HG03175 (cell line): ENCODE measurements at regions not wholly inside any gene's neighbourhood (a gene's known extent, or its start where the extent isn't known, plus 50 kb on each side); places are given as distances from the start of the nearest gene placed in this dataset.

Experiments
- ATAC-seq: cut with Tn5 transposase; IDR thresholded peaks from one replicate; pipeline ENCODE4 v1.9.1; 2021; ENCODE audit warnings: mild to moderate bottlenecking, moderate library complexity; ENCODE audit not compliant: unreplicated experiment

DNA sequence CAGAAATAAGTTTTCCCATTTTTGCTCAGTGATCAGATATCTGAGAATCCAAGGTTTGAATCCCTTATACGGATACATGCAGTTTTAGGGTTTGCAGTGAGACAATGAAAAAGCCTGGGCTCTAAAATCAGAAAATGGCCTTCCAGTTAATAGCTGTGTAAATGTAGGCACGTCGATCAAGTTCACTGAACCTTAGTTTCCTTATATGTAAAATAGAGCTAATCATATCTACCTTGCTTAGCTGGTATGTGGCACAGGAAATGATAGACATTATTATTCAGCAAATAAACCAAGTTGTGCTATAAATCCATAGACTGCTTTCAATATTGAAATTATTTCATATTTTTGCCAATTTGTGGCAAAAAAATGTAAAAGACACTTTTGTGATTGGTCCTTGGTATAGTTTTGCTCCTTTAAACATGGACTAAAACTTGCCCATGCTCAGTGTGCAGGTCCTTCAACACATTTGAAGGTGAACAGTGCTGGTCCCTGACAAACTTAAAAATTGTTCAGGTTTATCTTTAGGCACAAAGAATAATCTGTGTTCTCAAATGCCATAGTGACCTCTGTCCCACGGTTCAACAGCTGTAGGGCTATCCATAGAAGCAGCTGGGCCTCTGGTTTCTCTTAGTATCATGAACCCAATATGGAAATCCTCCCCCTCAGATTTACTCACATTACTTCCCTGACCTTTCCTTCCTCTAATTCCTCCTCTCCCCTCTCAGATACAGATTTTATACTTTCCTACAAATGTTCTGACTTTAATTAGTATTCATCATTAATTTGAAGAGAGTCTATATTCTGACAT lies 51.0 kb downstream of the CCDC54 start:
- ATAC-seq = no peak

DNA sequence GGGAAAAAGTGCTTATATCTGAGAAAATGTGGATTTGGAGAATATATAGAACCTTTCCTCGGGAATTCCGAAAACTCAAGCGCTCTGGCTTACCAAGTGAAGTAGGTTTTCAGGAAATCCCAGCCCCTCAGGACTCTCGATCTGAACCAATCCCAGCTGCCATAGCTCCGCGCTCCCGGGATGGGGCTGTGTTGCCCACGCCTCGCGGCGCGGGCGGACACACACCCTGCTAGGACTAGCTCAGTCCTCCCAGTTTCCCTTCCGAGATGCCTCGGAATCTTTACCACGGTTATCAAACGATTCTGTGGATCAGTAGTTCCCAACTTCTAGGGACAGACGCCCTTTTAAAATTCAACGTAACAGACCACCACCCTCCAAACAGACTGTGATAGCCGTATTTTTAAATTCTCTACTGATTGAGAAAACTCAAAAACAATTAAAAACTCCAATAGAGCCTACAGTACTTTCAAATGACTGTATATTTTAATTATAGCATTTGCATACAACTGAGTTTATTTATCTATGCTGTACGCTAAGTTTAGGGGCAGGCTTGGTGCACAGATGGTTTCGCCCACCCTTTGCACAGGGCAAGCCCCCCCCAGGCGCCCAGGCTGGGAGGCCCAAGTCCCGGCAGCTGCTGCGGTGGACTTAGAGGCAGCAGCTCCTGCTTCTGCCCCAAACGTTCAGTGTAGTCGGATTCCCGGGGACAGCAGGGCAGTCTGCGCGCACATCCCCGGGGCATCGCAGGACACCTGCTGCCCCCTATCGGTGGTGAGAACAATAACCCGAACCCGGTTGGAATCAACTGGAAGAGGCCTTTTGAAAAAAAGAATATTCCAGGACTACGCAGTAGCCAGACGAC lies 52.3 kb downstream of the CCDC54 start:
- peak; percentile 56 for ATAC-seq

DNA sequence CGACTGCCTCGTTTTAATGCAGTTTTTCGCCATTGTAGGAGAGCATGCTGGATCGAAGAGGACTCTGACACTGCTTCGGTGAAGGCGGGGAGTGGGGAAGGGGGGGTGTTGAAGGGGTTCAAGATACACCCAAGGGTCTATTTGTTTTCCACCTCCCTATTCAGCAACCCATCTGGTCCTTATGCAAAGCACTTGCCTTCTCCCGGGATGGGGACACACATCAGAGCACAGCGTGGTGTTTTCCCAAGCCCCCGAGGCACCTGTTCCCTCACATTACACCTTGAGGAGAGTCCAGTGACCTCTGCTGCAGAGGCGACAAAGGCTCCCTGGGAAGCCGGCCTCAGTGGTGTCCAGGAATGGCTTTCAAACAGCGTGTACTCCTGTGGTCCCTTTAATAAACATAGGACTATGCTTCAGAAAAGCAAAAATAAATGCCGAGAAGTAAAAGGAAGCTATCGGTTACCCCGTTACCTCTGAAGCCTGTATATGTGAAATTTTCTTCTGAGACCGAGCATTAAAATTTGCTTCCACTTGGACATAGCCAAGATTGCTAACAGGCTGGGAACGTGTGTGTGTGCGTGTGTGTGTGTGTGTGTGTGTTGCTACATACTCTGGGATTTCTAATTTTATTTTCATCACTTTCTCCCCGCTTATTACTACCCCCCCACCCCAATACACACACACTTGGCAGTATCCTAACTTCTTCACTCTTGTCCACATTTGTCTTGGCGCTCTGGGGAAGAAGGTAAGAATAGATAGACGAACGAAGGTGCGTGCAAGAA lies 53.2 kb downstream of the CCDC54 start:
- peak; percentile 1 for ATAC-seq

DNA sequence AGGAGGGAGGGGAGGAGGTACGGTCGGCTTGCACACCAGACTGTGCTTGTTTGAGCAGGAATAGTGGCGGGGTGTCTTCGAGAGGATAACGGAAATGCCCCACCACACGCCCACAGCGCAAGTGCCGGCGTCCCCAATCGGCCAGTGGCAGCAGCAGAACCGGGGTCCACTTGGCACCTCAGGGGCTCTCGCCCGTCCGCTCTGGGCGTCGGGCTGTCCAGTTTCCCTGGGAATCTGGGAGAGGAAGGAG lies 53.7 kb downstream of the CCDC54 start:
- peak; percentile 28 for ATAC-seq

DNA sequence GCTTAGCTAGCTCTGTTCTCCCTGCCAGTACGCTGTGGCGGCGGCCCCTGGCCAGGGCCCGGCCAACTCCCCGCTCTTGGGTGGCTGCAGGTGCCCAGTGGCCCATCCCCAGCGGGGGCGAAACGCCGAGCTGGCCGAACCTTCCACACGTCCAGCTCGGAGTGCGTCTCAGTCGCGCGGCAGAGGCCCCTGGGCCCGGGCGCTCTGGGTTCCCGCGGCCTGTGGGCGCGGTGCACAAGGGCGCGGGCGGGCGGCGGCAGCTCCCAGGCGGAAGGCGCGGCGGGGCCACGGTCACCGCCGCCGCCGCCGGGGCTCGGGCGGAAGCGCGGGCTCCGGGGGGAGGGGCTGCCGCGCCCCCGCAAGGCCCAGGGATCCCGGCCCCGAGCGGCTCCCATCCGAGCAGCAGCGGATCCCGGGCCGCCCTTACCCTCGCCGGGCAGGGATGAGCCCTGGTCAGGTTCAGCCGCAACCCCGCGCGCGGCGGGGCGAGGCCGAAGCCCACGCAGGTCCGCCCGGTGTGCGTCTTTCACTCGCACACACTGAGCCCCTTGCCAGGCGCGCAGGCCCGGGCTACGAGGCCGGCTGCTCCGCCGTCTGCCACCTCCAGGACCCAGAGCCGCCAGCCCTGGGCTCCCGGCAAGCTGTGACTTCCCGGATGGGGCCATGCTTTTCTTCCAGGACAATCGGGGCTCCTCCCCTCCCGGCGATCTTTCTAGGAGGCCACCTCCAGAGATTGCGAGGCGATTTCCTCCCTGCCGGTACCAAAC lies 54.2 kb downstream of the CCDC54 start:
- peak; percentile 49 for ATAC-seq

DNA sequence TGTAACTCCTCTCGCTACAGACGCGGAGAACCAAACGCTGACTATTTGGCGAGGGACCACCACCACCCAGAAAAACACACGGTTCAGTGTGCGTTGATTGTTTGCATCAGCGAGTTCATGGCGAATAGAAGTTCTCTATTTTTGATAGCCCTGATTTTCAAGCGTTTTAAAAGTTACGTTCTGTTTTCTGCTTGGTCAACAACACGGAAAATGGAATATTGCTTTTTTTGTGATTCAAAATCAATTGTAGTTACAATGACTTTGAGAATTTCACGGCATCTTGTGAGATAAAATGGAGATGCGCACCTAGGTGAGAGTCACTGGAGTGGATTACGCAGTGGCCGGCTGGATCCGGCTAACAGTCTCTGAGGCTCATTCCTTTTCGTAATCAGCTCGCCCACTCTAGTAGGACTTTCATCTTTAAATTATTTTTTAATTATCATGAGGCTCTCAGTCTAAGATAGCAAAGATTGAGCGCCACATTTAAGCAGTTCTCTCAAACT lies 54.8 kb downstream of the CCDC54 start:
- no peak for ATAC-seq

DNA sequence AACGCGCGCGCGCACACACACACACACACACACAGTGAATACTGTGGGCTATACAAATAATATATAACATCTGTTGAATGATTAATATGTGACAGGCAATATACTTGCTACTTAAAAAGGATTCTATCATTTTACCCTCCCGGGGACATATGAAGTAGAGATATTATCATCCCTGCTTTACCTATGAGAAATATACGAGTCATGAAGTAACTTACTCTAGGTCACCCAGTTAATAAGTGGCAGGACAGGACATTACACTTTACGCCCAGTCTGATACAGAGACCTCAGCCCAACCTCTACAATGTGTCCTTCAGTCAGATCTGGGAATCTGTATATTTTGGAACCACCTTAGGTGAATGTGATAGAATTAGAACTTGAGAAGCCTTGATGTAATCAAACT lies 55.4 kb downstream of the CCDC54 start:
- ATAC-seq = no peak

DNA sequence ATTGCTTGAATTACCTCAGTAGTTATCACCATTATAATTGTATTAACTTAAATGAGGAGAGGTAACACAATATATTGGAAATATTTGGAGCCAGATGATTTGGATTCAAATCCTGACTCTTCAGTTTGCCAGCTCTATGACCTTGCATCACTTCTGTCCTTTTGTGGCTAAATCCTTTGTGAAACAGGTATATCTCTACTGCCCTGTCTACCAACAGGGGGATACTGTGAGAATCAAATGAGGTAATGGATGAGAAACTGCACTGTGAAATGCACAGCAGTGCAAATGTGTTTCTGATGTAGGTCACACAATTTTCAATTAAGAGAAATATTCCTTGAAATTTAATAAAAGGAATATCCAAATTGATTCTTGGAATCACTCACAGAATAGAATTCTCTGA lies 58.8 kb downstream of the CCDC54 start:
- ATAC-seq = no peak

DNA sequence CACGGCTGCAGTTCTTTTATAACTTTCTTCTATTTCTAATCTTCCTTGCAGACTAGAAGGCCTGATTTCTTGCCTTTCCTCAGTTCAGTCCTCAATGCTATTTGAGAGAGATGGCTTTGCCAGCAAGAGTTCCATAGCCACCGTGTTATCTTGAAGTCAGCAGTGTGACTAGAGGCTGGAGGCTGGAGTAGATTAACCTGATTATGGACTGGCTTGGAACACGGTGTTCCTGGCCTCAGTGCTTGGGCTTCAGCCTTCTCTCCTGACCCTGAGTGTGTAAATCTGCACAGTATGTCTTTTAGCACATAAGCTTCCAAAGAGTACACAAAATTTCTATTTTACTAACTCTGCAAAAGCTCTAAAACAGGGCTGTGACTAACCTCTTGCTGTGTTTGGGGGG lies 61.4 kb downstream of the CCDC54 start:
- no peak for ATAC-seq

DNA sequence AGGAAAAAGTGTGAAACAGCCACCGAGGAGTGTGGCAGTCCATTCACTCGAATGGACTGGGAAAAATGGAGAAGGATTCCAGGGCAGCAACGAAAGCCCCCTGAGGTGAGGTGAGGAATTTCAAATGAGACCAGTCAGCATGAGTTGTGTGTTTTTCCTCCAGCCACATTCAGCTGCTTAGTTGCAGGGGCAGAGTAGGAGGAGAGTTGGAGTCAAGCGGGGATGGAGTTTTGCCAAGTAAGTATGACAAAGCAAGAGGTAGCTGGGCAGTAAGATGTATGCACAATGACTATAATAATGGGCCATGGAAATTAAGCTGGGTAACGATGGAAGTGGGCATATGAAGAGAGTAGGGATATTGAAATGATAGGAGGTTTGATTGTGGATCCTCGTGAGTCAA lies 64.4 kb downstream of the CCDC54 start:
- no peak for ATAC-seq

DNA sequence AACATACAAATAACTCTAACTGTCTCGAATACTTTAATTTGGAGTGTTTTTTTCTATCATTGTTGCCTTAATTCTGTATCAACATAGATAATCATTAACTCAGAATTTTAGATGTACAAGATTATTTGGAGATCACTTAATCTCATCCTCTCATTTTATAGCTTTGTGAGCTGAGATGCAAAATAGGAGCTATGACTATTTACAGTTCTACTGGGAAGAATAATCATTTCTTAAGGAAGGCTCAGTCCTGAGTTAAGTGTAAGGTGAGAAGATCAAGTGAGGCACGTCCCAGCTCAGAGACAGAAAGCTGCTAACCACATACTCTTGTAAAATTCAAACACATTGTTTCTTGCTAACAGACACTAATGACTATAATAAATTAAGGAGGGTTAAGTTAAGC lies 66.2 kb downstream of the CCDC54 start:
- no peak for ATAC-seq

DNA sequence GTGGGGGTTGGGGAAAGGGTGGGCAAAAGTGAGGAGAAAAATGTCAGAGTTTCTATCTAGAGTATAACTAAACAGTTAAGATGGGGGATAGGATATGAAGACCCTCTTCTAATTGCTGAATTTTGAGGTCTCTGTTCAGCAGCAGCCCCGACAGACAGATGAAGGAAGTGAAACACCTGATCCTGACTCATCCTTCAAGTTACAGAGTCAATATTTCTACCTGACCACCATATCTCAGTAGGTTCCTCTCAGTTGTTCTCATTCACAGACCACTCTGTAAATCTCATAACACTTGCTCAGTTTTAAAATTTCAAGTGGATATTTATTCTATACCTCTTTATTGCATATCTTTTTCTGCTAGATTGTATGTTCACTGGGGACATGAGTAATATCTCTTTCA lies 69.5 kb downstream of the CCDC54 start:
- no peak for ATAC-seq

DNA sequence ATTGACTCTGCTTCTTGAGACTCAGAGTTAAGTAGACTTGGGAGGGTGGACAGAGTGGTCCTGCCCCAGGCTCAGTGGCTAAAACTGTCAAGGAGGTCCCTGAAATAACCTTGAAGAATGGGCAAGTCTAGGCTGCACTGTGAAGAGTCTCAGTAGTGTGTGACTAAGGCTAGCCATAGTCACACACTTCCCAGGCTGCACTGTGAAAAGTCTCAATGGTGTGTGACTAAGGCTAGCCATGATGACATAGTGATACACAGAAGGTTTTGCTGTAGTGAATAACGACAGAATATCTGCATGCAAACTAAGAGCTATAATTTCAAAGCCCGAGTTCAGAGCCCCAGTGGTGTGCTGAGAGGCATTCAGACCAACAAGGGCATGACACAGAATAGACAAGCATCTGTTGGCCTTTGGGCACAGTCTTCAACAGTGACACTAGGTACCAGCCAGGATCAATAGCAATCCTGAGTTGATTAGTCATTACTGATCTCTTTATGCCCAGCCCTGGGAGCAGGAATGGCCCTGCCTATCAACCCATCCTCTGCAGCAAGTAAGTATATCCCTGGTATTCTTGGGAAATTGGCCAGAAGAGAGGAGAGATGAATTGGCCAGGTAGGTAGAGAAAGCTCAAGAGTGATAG lies 72.4 kb upstream of the BBX start:
- ATAC-seq = no peak

DNA sequence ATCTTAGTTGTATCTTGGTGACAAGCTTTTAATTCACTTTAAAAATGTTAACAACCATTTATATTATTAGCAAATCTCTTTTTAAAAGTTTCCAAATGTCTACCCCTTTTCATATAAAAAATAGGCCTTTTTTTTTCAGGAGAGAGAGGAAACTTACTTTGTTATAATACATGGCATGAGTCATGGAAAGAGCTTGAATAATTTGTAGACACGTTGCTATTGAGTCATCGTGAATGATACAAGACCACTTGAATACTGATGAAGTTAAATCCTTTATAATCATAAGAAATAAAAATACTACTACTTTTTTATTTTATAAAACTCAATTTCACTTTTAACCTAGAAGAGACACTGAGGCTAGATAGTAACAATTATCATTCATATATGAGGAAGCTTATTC lies 70.3 kb upstream of the BBX start:
- ATAC-seq = no peak

DNA sequence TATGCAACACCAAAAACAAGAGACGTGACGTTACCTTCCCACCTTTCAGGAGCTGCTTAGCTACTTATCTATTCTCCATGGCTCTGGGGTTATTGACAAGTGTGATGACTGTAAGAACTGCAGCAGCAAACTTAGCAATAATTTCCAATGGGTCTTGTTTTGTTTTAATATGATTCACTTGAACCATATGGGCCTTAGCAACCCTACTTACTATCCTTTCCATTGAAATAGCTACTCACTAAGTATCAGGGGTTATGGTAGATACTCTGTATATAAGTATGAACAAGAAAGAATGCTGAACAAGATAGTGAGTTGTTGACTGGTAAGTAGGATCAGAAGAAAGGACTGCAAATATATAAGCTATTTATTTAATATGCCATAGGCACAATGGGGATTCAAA lies 69.3 kb upstream of the BBX start:
- ATAC-seq = no peak

DNA sequence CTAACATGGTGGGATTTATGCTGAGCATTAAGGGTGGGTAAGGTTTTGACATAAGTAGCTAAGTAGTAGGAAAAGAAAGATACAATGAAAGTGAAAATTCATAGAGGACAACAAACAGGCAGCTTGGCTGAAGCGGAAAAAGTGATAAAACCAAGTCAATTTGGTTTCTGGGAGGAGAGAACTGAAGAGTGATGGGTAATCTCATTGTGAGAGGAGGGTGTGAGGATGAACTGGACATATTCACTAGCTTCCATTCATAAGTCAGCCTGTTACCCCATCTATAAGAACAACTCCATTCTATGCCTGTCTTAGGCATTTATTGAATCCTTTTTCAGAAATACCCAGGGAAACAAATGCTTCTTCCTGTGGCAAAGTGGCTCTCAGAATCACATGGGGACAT lies 67.1 kb upstream of the BBX start:
- ATAC-seq = no peak

DNA sequence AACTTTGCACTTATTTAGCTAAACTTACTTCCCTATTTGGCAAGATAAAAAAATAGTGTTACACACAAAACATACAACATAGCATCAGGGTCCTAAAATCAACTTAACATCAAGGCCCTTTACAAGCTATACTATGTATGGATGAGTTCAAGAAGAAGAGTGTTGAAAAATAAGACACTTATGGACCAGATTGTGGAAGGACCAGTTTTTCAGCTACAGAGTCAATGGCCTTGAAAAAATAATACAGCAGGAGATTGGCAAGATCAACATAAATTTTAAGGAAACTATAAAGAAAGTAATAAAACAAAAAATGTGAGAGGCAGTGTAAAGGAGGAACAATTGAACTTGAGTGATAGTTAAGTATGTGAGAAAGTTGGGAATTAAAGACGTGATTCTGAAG lies 66.3 kb upstream of the BBX start:
- no peak for ATAC-seq

DNA sequence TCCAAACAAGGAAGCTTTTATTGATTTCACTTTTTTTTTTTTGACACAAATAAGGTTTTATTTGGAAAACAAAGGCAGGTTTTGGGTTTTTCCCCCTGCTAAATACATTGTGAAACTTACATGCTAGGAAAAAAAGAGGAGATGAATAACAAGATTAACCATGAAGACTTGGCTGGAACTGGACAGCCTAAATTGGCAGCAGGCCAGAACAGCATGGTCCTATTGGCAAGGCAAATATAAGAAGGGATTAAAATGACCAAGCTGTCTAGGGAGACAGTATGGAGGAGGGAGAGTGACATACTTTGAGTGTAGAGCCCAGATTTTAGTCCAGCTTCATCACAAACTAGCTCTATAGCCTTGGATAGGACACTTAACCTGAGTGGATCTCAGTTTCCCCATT lies 63.9 kb upstream of the BBX start:
- no peak for ATAC-seq

DNA sequence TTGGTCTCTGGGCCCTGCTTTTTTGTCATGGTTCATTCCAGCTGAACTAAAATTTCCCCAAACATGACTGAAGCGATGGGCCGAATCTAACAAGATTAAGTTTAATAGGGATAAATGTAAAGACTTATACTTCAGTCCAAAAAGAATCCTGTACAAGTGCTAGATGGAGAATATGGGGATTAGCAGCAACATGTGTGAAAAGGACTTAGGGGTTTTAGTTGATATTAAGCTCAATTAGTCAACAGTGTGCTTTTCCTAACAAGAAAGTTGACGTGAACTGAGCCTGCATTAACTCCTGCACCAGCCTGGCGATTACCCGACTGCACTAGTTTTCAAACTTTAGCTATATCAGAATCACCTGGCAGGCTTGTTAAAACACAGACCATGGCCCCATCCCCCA lies 61.0 kb upstream of the BBX start:
- no peak for ATAC-seq

DNA sequence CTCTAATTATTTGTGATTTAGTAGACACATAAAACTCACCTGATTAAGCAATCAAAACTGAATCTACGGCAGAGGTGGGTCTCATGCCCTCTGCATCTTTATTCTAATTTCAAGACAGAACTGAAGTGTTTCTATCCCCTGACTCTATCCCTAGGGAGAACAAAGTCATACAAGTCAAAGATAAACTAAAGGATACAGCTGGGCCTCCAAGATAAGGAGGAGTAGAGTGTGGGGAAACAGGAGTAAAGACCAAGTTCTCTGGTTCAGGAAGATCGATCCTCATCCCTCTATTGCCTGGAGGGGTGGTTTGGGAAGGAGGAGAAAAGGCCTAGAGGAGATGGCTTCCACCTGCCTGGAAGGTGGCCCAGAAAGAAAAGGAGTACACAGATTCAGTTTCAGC lies 58.7 kb upstream of the BBX start:
- ATAC-seq = no peak
